Liver (tissue), 3 donors: ENCODE measurements at regions not wholly inside any gene's neighbourhood (a gene's known extent, or its start where the extent isn't known, plus 50 kb on each side); places are given as distances from the start of the nearest gene placed in this dataset.

Source experiments
- EGR1 ChIP-seq, 2 donors: IDR thresholded peaks; 2 replicates each; pipeline ENCODE4 v1.6.1; 2016 to 2018; ENCODE audit warnings: antibody characterized with exemption in 2 of 2, low read depth in 2 of 2
- FOXA1 ChIP-seq: IDR thresholded peaks from 2 replicates; pipeline ENCODE4 v1.6.1; 2016; ENCODE audit warnings: antibody characterized with exemption
- JUND ChIP-seq, 2 donors: IDR thresholded peaks; 2 replicates each; pipeline ENCODE4 v1.6.1; 2016; ENCODE audit warnings: antibody characterized with exemption in 2 of 2
- RAD21 ChIP-seq, 2 donors: IDR thresholded peaks; 2 replicates each; pipeline ENCODE4 v1.6.1; 2016; ENCODE audit warnings: antibody characterized with exemption in 2 of 2, mild to moderate bottlenecking in 2 of 2
- RXRA ChIP-seq, 2 donors: IDR thresholded peaks; 2 replicates each; pipeline ENCODE4 v1.6.1; 2017 to 2018; ENCODE audit warnings: antibody characterized with exemption in 2 of 2, mild to moderate bottlenecking in 1 of 2
- SP1 ChIP-seq: IDR thresholded peaks from 2 replicates; pipeline ENCODE4 v1.6.1; 2018; ENCODE audit warnings: antibody characterized with exemption, mild to moderate bottlenecking
- TAF1 ChIP-seq: conservative IDR thresholded peaks from 2 replicates; pipeline ENCODE4 v1.6.1; 2016; ENCODE audit warnings: antibody characterized with exemption, mild to moderate bottlenecking
- YY1 ChIP-seq: IDR thresholded peaks from 2 replicates; pipeline ENCODE4 v1.6.1; 2016; ENCODE audit warnings: antibody characterized with exemption, mild to moderate bottlenecking
- TF ChIP-seq, protein P1 (sequence below): fragments of 150-350 bp; IDR thresholded peaks from 2 replicates; pipeline ENCODE4 v1.5.1; 2017; ENCODE audit warnings: improper control_type of control experiment, low read depth, low read length; ENCODE audit not compliant: missing input control
- TF ChIP-seq, protein P2 (sequence below): IDR thresholded peaks from 2 replicates; pipeline ENCODE4 v1.6.1; 2016; ENCODE audit warnings: antibody characterized with exemption
- TF ChIP-seq, protein P3 (sequence below): IDR thresholded peaks from 2 replicates; pipeline ENCODE4 v1.6.1; 2016; ENCODE audit warnings: antibody characterized with exemption
- TF ChIP-seq, protein P4 (sequence below): IDR thresholded peaks from 2 replicates; pipeline ENCODE4 v1.6.1; 2016; ENCODE audit warnings: antibody characterized with exemption, mild to moderate bottlenecking
- donor health status: healthy.
- donor health status: healthy.

DNA sequence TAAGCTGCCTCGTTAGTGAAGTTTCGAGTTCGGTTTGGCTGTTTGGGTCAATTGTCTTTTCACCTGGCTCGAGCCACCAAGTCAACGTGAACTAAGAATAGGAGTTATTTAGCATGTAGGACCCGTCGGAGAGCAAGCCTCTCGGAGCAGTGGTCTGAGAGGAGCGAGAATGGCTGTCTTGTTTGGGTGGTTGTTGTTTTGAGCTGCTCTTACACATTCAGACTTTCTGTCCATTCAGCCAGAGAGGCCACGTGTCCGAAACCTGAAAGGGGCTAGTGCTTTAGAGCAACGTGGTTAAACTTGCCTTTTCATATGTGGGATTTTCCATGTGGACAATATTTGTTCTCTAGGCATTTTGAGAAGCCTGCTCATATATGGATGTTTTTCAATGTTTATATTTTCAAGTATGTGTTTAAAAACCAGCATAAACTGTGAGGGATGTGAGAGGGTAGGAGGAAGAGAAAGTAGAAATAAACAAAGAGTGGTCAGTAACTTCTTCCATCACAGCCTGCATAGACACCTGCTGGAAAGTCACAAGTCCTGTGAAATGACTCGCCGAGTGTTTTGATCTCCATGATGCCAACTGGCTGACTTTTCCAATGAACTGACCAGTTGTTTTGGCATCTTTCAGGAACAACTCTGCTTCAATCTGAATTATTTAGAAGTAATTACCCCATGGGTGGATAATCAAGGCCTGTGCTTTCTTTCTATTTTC is 221.0 kb downstream of the ASCL1 start:
- TF ChIP-seq, protein P1, sequence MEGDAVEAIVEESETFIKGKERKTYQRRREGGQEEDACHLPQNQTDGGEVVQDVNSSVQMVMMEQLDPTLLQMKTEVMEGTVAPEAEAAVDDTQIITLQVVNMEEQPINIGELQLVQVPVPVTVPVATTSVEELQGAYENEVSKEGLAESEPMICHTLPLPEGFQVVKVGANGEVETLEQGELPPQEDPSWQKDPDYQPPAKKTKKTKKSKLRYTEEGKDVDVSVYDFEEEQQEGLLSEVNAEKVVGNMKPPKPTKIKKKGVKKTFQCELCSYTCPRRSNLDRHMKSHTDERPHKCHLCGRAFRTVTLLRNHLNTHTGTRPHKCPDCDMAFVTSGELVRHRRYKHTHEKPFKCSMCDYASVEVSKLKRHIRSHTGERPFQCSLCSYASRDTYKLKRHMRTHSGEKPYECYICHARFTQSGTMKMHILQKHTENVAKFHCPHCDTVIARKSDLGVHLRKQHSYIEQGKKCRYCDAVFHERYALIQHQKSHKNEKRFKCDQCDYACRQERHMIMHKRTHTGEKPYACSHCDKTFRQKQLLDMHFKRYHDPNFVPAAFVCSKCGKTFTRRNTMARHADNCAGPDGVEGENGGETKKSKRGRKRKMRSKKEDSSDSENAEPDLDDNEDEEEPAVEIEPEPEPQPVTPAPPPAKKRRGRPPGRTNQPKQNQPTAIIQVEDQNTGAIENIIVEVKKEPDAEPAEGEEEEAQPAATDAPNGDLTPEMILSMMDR: no peak
- TF ChIP-seq RAD21 (IDR thresholded peaks at IDR 0.05): no peak
- TF ChIP-seq EGR1 (IDR thresholded peaks at IDR 0.05; ENCODE audit: low read depth in 2 of 2): no peak
- TF ChIP-seq RXRA (IDR thresholded peaks at IDR 0.05): no peak
- TF ChIP-seq, protein P2, sequence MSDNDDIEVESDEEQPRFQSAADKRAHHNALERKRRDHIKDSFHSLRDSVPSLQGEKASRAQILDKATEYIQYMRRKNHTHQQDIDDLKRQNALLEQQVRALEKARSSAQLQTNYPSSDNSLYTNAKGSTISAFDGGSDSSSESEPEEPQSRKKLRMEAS: no peak
- TF ChIP-seq, protein P3, sequence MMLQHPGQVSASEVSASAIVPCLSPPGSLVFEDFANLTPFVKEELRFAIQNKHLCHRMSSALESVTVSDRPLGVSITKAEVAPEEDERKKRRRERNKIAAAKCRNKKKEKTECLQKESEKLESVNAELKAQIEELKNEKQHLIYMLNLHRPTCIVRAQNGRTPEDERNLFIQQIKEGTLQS: no peak
- no peak for TF ChIP-seq TAF1
- no peak for TF ChIP-seq YY1
- TF ChIP-seq, protein P4, sequence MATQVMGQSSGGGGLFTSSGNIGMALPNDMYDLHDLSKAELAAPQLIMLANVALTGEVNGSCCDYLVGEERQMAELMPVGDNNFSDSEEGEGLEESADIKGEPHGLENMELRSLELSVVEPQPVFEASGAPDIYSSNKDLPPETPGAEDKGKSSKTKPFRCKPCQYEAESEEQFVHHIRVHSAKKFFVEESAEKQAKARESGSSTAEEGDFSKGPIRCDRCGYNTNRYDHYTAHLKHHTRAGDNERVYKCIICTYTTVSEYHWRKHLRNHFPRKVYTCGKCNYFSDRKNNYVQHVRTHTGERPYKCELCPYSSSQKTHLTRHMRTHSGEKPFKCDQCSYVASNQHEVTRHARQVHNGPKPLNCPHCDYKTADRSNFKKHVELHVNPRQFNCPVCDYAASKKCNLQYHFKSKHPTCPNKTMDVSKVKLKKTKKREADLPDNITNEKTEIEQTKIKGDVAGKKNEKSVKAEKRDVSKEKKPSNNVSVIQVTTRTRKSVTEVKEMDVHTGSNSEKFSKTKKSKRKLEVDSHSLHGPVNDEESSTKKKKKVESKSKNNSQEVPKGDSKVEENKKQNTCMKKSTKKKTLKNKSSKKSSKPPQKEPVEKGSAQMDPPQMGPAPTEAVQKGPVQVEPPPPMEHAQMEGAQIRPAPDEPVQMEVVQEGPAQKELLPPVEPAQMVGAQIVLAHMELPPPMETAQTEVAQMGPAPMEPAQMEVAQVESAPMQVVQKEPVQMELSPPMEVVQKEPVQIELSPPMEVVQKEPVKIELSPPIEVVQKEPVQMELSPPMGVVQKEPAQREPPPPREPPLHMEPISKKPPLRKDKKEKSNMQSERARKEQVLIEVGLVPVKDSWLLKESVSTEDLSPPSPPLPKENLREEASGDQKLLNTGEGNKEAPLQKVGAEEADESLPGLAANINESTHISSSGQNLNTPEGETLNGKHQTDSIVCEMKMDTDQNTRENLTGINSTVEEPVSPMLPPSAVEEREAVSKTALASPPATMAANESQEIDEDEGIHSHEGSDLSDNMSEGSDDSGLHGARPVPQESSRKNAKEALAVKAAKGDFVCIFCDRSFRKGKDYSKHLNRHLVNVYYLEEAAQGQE: no peak
- TF ChIP-seq SP1: no peak
- TF ChIP-seq FOXA1: no peak
- no peak for TF ChIP-seq JUND (IDR thresholded peaks at IDR 0.05)
